ENCODE measurements at regions not wholly inside any gene's neighbourhood (a gene's known extent, or its start where the extent isn't known, plus 50 kb on each side); places are given as distances from the start of the nearest gene placed in this dataset.
A peak's percentile ranks its signal among the peaks of the same experiment; 100 is the strongest.

DNA sequence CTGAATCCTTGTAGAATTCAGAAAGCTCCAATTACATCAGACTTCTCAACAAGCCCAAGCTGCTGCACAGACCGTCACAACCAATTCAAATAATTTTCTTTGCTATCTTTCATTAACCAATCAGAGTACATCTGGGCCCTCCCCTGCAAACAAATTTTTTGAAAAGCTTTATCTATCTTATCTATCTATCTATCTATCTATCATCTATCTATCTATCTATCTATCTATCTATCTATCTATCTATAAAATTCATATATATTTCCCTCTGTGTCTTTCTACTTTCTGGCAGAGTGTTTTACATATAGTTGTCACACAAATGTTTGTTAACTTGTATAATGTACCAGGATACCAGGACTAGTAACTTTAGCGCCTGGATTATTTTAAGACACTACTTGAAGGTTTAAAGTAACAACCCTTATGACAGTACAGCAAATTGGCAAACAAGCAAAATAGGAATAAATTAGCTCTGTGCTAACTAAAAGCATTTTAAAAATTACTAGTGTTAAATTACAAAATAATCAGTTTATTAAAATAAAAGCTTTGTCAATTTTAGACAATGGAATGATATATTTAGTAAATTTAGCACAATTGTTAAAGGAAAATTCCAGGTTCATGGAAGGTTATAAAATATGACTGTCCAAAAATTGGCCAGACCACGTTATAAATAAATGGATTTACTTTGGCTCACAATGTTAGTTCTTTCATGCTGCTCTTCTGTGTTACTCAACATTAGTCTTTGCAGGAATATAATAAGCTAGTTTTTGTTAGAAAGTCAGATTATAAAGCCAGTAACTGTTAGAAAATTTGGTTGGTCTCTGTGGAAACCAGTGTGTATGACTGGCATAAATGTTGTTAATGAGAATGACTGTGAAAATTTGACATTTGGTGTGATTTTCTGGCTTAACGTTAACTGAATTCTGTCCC lies 138.6 kb downstream of the SUCNR1 start:
- no peak overlapping the region for H3K27ac ChIP-seq
- no peaks in the 10 kb centered on the region for H3K9me3 ChIP-seq
- no peaks in the 10 kb centered on the region for H3K4me1 ChIP-seq
- DNase-seq (no peak), ATAC-seq (no peak)
- intact Hi-C loops (cut with DNase I): no loop called here
- H3K36me3 ChIP-seq: no peaks in the 10 kb centered on the region
- no peak overlapping the region for H3K4me3 ChIP-seq
- no peaks in the 10 kb centered on the region for H3K27me3 ChIP-seq (ENCODE audit: low read depth)
- TF ChIP-seq, protein P1, sequence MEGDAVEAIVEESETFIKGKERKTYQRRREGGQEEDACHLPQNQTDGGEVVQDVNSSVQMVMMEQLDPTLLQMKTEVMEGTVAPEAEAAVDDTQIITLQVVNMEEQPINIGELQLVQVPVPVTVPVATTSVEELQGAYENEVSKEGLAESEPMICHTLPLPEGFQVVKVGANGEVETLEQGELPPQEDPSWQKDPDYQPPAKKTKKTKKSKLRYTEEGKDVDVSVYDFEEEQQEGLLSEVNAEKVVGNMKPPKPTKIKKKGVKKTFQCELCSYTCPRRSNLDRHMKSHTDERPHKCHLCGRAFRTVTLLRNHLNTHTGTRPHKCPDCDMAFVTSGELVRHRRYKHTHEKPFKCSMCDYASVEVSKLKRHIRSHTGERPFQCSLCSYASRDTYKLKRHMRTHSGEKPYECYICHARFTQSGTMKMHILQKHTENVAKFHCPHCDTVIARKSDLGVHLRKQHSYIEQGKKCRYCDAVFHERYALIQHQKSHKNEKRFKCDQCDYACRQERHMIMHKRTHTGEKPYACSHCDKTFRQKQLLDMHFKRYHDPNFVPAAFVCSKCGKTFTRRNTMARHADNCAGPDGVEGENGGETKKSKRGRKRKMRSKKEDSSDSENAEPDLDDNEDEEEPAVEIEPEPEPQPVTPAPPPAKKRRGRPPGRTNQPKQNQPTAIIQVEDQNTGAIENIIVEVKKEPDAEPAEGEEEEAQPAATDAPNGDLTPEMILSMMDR (IDR thresholded peaks at IDR 0.05): no peak

DNA sequence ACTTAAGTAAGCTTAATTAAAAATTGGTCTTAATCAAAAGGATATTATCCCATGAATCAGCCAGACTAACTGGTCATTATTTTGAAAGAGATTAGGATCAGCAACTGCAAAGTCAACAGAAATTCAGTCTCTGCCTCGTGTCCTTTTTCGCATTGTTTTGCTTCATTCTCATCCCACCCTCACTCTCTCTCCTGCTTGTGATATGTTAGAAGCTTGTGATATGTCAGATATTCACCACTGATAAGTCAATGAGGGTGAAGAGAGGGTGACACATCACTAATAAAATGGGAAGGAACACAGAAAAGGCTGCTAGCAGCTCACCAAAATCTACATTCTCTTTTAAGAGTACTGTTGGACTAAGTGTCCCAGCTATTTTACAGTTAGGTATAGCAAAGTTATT lies 146.1 kb downstream of the SUCNR1 start:
- no peak overlapping the region for H3K27ac ChIP-seq
- intact Hi-C loops (cut with DNase I): no loop called here
- DNase-seq: no peak
- no peak for ATAC-seq
- H3K9me3 ChIP-seq: no peaks in the 10 kb centered on the region
- no peaks in the 10 kb centered on the region for H3K27me3 ChIP-seq (ENCODE audit: low read depth)
- H3K4me3 ChIP-seq: no peak overlapping the region
- TF ChIP-seq, protein P1 (IDR thresholded peaks at IDR 0.05): no peak
- H3K36me3 ChIP-seq: no peaks in the 10 kb centered on the region
- H3K4me1 ChIP-seq: no peaks in the 10 kb centered on the region

GRCh38 chr3:152021951-152022461 lies 148.6 kb downstream of the SUCNR1 start:
- TF ChIP-seq, protein P1 (IDR thresholded peaks at IDR 0.05): no peak
- H3K4me1 ChIP-seq: peaks cover 9% of the 10 kb centered on the region
- no peaks in the 10 kb centered on the region for H3K9me3 ChIP-seq
- H3K4me3 ChIP-seq: no peak overlapping the region
- DNase-seq: peak; percentile 38
- H3K27ac ChIP-seq: no peak overlapping the region
- ATAC-seq: peak; percentile 67 to 68
- no peaks in the 10 kb centered on the region for H3K36me3 ChIP-seq
- intact Hi-C loops (cut with DNase I): no loop called here
- H3K27me3 ChIP-seq (ENCODE audit: low read depth): no peaks in the 10 kb centered on the region

- intact Hi-C loops (cut with DNase I): no loop called here
Observed at GRCh38 chr3:152026033-152026556, 152.7 kb downstream of the SUCNR1 start.

GRCh38 chr3:152030320-152030719 lies 156.9 kb downstream of the SUCNR1 start:
- TF ChIP-seq, protein P1 (IDR thresholded peaks at IDR 0.05): no peak
- H3K9me3 ChIP-seq: no peaks in the 10 kb centered on the region
- peaks cover 9% of the 10 kb centered on the region for H3K4me1 ChIP-seq
- no peaks in the 10 kb centered on the region for H3K27me3 ChIP-seq (ENCODE audit: low read depth)
- no peak overlapping the region for H3K27ac ChIP-seq
- DNase-seq (no peak), ATAC-seq (no peak)
- H3K4me3 ChIP-seq: no peak overlapping the region
- H3K36me3 ChIP-seq: no peaks in the 10 kb centered on the region
- intact Hi-C loops (cut with DNase I): no loop called here

More at GRCh38 chr3:152026033-152026556, 152.7 kb downstream of the SUCNR1 start:
- Histone ChIP-seq H3K36me3 (no peaks in the 10 kb centered on the region), H3K4me1 (peaks cover 9% of the 10 kb centered on the region), H3K27me3 (ENCODE audit: low read depth) (no peaks in the 10 kb centered on the region), H3K9me3 (no peaks in the 10 kb centered on the region), H3K4me3 (no peak overlapping the region), H3K27ac (no peak overlapping the region)
- DNase-seq: no peak
- TF ChIP-seq, protein P1 (IDR thresholded peaks at IDR 0.05): peak; percentile 20
- peak; percentile 35 to 85 for ATAC-seq

All from lower lobe of right lung (tissue), 2 donors.